GM12873 (cell line): ENCODE measurements at regions not wholly inside any gene's neighbourhood (a gene's known extent, or its start where the extent isn't known, plus 50 kb on each side); places are given as distances from the start of the nearest gene placed in this dataset.

Source experiments
- CTCF ChIP-seq: IDR thresholded peaks from 2 replicates; pipeline ENCODE4 v1.5.1; 2012; ENCODE audit warnings: low read depth, mild to moderate bottlenecking, moderate library complexity, low read length, control low read depth; ENCODE audit not compliant: insufficient read depth; ENCODE audit errors: missing control alignments

GRCh38 chr2:58968885-58969284 is 727.8 kb upstream of the FANCL start:
- no peak for TF ChIP-seq CTCF

GRCh38 chr2:58967736-58968135 is 726.6 kb upstream of the FANCL start:
- TF ChIP-seq CTCF = no peak

GRCh38 chr2:58965602-58966001 is 724.5 kb upstream of the FANCL start:
- no peak for TF ChIP-seq CTCF

- TF ChIP-seq CTCF = no peak
These were observed 718.9 kb upstream of the FANCL start for GRCh38 chr2:58959996-58960395.

GRCh38 chr2:58957188-58957840 is 716.2 kb upstream of the FANCL start:
- TF ChIP-seq CTCF = no peak

GRCh38 chr2:58954880-58955385 is 713.8 kb upstream of the FANCL start:
- no peak for TF ChIP-seq CTCF

- no peak for TF ChIP-seq CTCF
These were observed 710.6 kb upstream of the FANCL start for GRCh38 chr2:58951722-58952121.
